Heart left ventricle (tissue), 13 donors: ENCODE measurements at regions not wholly inside any gene's neighbourhood (a gene's known extent, or its start where the extent isn't known, plus 50 kb on each side); places are given as distances from the start of the nearest gene placed in this dataset.

Experiments
- POLR2A ChIP-seq, 2 donors: fragments of 450-650 bp; IDR thresholded peaks; one replicate each; pipeline ENCODE4 v1.6.1; 2017; ENCODE audit warnings: antibody characterized with exemption in 2 of 2, mild to moderate bottlenecking in 2 of 2, moderate library complexity in 2 of 2
- TF ChIP-seq, protein P1 (sequence below), 12 donors: fragments of 200-600 bp; sonication (generic) in 4 of 12; IDR thresholded peaks; one replicate each; pipeline versions ENCODE4 v1.5.0 to v1.8.0; 2018 to 2022; ENCODE audit warnings: antibody characterized with exemption in 12 of 12, mild to moderate bottlenecking in 5 of 12
- donor health status: ischemic (EF 13 %, LVEDD 7.1; RV severe dilation, severe dysfunction).
- donor health status: DM: no; HTN: yes; CAD: no.
- donor health status: DM: no; HTN: no; CAD: no.
- donor health status: ischemic (EF 25% LVEDD 6.9; RV normal size, moderate dysfunction).
- donor health status: ischemic (EF 25% LVEDD 5.7; RV mildly dilated, moderate dysfunction).
- donor health status: ischemic (EF 35%, LVEDD 5.7; RV mildly dilated, moderate dysfunction).
- donor health status: nonischemic (EF 11% LVEDD 7.7; RV severe dilation, severe dysfunction).
- donor health status: DM: yes; HTN: yes; CAD: no.
- donor health status: PGD.
- donor health status: ischemic (EF 29% LVEDD 5.4; RV normal size, mild dysfunction).
- donor health status: nonischemic (EF 23%, LVEDD 6.1; RV moderate dilation, normal function).

DNA sequence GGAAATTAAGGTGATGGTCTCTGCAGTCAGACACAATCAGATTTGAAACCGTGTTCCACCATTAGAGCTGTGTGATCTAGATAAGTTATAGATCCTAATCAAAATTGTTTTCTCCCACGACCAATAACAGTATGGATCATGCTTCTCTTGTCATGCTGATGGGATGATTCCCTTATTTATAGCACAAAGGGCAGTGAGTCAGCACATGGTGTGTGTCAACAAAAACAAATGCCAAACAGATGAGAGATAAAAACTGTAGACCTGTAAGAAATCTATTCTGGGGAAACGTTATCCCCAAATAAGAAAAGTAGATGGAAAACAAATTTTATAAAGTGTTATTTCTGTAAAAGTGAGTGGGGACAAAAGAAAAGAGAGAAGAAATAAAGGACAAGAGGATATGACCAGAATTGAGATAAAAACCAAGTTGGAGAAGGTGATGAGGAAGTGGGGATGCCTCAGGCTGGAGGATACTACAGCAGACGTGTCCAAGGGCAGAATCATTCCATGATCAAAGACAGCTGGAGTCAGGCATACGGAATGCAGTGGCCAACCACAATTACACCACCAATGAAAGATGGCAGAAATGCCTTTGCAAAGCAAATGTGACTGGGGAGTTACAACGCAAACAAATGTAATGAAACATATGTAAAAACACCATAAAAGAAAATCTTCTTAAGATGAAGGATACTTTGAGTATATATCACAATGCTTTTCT, 377.8 kb upstream of the PRKX start:
- TF ChIP-seq, protein P1, sequence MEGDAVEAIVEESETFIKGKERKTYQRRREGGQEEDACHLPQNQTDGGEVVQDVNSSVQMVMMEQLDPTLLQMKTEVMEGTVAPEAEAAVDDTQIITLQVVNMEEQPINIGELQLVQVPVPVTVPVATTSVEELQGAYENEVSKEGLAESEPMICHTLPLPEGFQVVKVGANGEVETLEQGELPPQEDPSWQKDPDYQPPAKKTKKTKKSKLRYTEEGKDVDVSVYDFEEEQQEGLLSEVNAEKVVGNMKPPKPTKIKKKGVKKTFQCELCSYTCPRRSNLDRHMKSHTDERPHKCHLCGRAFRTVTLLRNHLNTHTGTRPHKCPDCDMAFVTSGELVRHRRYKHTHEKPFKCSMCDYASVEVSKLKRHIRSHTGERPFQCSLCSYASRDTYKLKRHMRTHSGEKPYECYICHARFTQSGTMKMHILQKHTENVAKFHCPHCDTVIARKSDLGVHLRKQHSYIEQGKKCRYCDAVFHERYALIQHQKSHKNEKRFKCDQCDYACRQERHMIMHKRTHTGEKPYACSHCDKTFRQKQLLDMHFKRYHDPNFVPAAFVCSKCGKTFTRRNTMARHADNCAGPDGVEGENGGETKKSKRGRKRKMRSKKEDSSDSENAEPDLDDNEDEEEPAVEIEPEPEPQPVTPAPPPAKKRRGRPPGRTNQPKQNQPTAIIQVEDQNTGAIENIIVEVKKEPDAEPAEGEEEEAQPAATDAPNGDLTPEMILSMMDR (IDR thresholded peaks at IDR 0.05) = no peak
- no peak for TF ChIP-seq POLR2A (IDR thresholded peaks at IDR 0.05)
